Gastrocnemius medialis (tissue), 4 donors: ENCODE measurements at regions not wholly inside any gene's neighbourhood (a gene's known extent, or its start where the extent isn't known, plus 50 kb on each side); places are given as distances from the start of the nearest gene placed in this dataset.

Source experiments
- POLR2A ChIP-seq, 2 donors: fragments of 450-650 bp; IDR thresholded peaks; one replicate each; pipeline ENCODE4 v1.6.1; 2017; ENCODE audit warnings: antibody characterized with exemption in 2 of 2, mild to moderate bottlenecking in 2 of 2, moderate library complexity in 2 of 2
- TF ChIP-seq, protein P1 (sequence below), 5 experiments: fragments of 450-650 bp in 3 of 5; fragments of 200-600 bp in 2 of 5; sonication (generic) in 2 of 5; IDR thresholded peaks in 4 of 5; conservative IDR thresholded peaks in 1 of 5; 1 replicate in 4 of 5; 2 replicates in 1 of 5; pipeline ENCODE4 v1.5.1; 2016 to 2019; ENCODE audit warnings: antibody characterized with exemption in 5 of 5, mild to moderate bottlenecking in 3 of 5, moderate library complexity in 3 of 5

DNA sequence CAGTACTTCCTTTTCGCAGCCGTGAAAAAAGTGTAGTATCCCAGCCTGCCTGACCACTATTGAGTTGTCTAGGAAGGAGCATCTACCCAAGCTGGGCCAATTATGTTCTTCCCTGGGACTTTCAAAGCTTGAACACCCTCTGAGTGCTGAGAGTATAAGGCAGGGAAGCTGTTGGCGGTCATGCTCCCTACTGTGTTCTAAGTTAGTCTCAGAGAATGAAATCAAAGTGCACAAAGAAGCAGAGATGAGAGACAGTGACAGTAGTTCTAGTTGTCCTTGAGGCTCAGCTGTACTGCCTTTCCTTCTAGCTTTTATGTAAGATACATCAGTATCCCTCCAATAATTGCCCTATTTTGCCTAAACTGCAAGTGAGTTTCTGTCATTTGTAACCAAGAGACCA, 427.1 kb upstream of the SEL1L start:
- TF ChIP-seq POLR2A (IDR thresholded peaks at IDR 0.05) = no peak
- TF ChIP-seq, protein P1, sequence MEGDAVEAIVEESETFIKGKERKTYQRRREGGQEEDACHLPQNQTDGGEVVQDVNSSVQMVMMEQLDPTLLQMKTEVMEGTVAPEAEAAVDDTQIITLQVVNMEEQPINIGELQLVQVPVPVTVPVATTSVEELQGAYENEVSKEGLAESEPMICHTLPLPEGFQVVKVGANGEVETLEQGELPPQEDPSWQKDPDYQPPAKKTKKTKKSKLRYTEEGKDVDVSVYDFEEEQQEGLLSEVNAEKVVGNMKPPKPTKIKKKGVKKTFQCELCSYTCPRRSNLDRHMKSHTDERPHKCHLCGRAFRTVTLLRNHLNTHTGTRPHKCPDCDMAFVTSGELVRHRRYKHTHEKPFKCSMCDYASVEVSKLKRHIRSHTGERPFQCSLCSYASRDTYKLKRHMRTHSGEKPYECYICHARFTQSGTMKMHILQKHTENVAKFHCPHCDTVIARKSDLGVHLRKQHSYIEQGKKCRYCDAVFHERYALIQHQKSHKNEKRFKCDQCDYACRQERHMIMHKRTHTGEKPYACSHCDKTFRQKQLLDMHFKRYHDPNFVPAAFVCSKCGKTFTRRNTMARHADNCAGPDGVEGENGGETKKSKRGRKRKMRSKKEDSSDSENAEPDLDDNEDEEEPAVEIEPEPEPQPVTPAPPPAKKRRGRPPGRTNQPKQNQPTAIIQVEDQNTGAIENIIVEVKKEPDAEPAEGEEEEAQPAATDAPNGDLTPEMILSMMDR (IDR thresholded peaks at IDR 0.05 in 4 of 5, conservative IDR thresholded peaks at IDR 0.05 in 1 of 5) = no peak
